ENCODE measurements at regions not wholly inside any gene's neighbourhood (a gene's known extent, or its start where the extent isn't known, plus 50 kb on each side); places are given as distances from the start of the nearest gene placed in this dataset.

DNA sequence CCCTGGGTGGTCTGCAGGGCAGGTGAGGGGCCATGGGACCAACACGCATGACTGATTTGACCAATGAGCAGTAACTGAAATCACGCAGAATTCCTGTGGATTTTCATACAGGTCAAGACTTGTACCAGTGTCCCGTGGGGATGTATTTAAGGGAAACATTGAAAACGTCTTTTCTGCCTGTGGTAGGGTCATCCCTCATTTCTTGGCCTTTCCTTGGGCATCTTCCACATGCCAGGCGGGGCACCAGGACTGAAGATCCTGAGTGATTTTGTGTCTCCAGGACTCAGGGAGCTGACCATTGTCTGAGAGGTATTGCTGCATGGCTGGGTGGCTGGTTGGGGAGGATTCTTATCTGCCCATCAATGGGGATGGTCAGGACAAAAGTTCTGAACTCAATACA, 289.0 kb downstream of the GLRX3 start:
- H3K27ac Mint-ChIP-seq = no peak overlapping the region
- H3K4me3 ChIP-seq = no peak overlapping the region
- no peak for ATAC-seq
- H3K4me1 ChIP-seq (ENCODE audit: insufficient read depth) = no peaks in the 10 kb centered on the region
- H3K27me3 ChIP-seq (ENCODE audit: insufficient read depth) = no peaks in the 10 kb centered on the region
- peaks cover 100% of the 10 kb centered on the region for H3K9me3 Mint-ChIP-seq
- no peaks in the 10 kb centered on the region; the same call in none of the 2 replicates for H3K36me3 ChIP-seq (ENCODE audit: insufficient read depth)
- H3K79me2 ChIP-seq (replicated peaks; ENCODE audit: insufficient read depth) = no peaks in the 10 kb centered on the region
- H3K9me2 ChIP-seq (ENCODE audit: insufficient read depth) = no peaks in the 10 kb centered on the region
- TF ChIP-seq, protein P1, sequence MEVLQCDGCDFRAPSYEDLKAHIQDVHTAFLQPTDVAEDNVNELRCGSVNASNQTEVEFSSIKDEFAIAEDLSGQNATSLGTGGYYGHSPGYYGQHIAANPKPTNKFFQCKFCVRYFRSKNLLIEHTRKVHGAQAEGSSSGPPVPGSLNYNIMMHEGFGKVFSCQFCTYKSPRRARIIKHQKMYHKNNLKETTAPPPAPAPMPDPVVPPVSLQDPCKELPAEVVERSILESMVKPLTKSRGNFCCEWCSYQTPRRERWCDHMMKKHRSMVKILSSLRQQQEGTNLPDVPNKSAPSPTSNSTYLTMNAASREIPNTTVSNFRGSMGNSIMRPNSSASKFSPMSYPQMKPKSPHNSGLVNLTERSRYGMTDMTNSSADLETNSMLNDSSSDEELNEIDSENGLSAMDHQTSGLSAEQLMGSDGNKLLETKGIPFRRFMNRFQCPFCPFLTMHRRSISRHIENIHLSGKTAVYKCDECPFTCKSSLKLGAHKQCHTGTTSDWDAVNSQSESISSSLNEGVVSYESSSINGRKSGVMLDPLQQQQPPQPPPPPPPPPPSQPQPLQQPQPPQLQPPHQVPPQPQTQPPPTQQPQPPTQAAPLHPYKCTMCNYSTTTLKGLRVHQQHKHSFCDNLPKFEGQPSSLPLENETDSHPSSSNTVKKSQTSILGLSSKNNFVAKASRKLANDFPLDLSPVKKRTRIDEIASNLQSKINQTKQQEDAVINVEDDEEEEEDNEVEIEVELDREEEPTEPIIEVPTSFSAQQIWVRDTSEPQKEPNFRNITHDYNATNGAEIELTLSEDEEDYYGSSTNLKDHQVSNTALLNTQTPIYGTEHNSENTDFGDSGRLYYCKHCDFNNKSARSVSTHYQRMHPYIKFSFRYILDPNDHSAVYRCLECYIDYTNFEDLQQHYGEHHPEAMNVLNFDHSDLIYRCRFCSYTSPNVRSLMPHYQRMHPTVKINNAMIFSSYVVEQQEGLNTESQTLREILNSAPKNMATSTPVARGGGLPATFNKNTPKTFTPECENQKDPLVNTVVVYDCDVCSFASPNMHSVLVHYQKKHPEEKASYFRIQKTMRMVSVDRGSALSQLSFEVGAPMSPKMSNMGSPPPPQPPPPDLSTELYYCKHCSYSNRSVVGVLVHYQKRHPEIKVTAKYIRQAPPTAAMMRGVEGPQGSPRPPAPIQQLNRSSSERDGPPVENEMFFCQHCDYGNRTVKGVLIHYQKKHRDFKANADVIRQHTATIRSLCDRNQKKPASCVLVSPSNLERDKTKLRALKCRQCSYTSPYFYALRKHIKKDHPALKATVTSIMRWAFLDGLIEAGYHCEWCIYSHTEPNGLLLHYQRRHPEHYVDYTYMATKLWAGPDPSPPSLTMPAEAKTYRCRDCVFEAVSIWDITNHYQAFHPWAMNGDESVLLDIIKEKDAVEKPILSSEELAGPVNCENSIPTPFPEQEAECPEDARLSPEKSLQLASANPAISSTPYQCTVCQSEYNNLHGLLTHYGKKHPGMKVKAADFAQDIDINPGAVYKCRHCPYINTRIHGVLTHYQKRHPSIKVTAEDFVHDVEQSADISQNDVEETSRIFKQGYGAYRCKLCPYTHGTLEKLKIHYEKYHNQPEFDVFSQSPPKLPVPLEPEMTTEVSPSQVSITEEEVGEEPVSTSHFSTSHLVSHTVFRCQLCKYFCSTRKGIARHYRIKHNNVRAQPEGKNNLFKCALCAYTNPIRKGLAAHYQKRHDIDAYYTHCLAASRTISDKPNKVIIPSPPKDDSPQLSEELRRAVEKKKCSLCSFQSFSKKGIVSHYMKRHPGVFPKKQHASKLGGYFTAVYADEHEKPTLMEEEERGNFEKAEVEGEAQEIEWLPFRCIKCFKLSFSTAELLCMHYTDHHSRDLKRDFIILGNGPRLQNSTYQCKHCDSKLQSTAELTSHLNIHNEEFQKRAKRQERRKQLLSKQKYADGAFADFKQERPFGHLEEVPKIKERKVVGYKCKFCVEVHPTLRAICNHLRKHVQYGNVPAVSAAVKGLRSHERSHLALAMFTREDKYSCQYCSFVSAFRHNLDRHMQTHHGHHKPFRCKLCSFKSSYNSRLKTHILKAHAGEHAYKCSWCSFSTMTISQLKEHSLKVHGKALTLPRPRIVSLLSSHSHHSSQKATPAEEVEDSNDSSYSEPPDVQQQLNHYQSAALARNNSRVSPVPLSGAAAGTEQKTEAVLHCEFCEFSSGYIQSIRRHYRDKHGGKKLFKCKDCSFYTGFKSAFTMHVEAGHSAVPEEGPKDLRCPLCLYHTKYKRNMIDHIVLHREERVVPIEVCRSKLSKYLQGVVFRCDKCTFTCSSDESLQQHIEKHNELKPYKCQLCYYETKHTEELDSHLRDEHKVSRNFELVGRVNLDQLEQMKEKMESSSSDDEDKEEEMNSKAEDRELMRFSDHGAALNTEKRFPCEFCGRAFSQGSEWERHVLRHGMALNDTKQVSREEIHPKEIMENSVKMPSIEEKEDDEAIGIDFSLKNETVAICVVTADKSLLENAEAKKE (CRISPR knock-in tag; IDR thresholded peaks at IDR 0.05) = no peak
- TF ChIP-seq STAT1 (IDR thresholded peaks at IDR 0.05; ENCODE audit: unreplicated experiment) = no peak
- no peak for TF ChIP-seq EZH2phosphoT487 (IDR thresholded peaks at IDR 0.05; ENCODE audit: unreplicated experiment)
- no peak for TF ChIP-seq ZNF331 (CRISPR knock-in tag; IDR thresholded peaks at IDR 0.05; ENCODE audit: low read depth)
- TF ChIP-seq JUNB (IDR thresholded peaks at IDR 0.05; ENCODE audit: unreplicated experiment) = no peak
- TF ChIP-seq CREB1 (CRISPR knock-in tag; IDR thresholded peaks at IDR 0.05; ENCODE audit: low read depth) = no peak
- TF ChIP-seq, protein P2, sequence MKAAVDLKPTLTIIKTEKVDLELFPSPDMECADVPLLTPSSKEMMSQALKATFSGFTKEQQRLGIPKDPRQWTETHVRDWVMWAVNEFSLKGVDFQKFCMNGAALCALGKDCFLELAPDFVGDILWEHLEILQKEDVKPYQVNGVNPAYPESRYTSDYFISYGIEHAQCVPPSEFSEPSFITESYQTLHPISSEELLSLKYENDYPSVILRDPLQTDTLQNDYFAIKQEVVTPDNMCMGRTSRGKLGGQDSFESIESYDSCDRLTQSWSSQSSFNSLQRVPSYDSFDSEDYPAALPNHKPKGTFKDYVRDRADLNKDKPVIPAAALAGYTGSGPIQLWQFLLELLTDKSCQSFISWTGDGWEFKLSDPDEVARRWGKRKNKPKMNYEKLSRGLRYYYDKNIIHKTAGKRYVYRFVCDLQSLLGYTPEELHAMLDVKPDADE (IDR thresholded peaks at IDR 0.05) = no peak
- TF ChIP-seq POLR2AphosphoS5 (IDR thresholded peaks at IDR 0.05; ENCODE audit: low read depth) = no peak
- no peak for TF ChIP-seq EZH2 (IDR thresholded peaks at IDR 0.05; ENCODE audit: low read depth, unreplicated experiment)
- TF ChIP-seq, protein P3, sequence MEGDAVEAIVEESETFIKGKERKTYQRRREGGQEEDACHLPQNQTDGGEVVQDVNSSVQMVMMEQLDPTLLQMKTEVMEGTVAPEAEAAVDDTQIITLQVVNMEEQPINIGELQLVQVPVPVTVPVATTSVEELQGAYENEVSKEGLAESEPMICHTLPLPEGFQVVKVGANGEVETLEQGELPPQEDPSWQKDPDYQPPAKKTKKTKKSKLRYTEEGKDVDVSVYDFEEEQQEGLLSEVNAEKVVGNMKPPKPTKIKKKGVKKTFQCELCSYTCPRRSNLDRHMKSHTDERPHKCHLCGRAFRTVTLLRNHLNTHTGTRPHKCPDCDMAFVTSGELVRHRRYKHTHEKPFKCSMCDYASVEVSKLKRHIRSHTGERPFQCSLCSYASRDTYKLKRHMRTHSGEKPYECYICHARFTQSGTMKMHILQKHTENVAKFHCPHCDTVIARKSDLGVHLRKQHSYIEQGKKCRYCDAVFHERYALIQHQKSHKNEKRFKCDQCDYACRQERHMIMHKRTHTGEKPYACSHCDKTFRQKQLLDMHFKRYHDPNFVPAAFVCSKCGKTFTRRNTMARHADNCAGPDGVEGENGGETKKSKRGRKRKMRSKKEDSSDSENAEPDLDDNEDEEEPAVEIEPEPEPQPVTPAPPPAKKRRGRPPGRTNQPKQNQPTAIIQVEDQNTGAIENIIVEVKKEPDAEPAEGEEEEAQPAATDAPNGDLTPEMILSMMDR (conservative IDR thresholded peaks at IDR 0.05; ENCODE audit: low read depth in 2 of 2) = no peak
- TF ChIP-seq, protein P4, sequence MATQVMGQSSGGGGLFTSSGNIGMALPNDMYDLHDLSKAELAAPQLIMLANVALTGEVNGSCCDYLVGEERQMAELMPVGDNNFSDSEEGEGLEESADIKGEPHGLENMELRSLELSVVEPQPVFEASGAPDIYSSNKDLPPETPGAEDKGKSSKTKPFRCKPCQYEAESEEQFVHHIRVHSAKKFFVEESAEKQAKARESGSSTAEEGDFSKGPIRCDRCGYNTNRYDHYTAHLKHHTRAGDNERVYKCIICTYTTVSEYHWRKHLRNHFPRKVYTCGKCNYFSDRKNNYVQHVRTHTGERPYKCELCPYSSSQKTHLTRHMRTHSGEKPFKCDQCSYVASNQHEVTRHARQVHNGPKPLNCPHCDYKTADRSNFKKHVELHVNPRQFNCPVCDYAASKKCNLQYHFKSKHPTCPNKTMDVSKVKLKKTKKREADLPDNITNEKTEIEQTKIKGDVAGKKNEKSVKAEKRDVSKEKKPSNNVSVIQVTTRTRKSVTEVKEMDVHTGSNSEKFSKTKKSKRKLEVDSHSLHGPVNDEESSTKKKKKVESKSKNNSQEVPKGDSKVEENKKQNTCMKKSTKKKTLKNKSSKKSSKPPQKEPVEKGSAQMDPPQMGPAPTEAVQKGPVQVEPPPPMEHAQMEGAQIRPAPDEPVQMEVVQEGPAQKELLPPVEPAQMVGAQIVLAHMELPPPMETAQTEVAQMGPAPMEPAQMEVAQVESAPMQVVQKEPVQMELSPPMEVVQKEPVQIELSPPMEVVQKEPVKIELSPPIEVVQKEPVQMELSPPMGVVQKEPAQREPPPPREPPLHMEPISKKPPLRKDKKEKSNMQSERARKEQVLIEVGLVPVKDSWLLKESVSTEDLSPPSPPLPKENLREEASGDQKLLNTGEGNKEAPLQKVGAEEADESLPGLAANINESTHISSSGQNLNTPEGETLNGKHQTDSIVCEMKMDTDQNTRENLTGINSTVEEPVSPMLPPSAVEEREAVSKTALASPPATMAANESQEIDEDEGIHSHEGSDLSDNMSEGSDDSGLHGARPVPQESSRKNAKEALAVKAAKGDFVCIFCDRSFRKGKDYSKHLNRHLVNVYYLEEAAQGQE (IDR thresholded peaks at IDR 0.05; ENCODE audit: unreplicated experiment) = no peak
- H3K4me1 Mint-ChIP-seq = no peaks in the 10 kb centered on the region
- H3K4me3 Mint-ChIP-seq = no peak overlapping the region
- H3K27ac ChIP-seq (ENCODE audit: low read depth) = no peak overlapping the region
- no peak overlapping the region for H2AFZ ChIP-seq
- no peaks in the 10 kb centered on the region for H3F3A ChIP-seq (replicated peaks; ENCODE audit: low read depth)
- H4K20me1 ChIP-seq (replicated peaks; ENCODE audit: insufficient read depth) = no peaks in the 10 kb centered on the region
- no peak for DNase-seq (ENCODE audit: low spot score)
- H3K4me2 ChIP-seq = no peak overlapping the region
- peaks cover 14% of the 10 kb centered on the region for H3K27me3 Mint-ChIP-seq (ENCODE audit: insufficient read depth, low read depth, poor library complexity)
- H3K36me3 Mint-ChIP-seq (ENCODE audit: low read depth) = peaks cover 54% of the 10 kb centered on the region

All from GM23338 (cell line).